ENCODE measurements at regions not wholly inside any gene's neighbourhood (a gene's known extent, or its start where the extent isn't known, plus 50 kb on each side); places are given as distances from the start of the nearest gene placed in this dataset.
"Not testable (repeated sequence)": the region's sequence is repeated elsewhere in the genome, so short reads cannot be mapped to it uniquely, and the experiment has no call there.

DNA sequence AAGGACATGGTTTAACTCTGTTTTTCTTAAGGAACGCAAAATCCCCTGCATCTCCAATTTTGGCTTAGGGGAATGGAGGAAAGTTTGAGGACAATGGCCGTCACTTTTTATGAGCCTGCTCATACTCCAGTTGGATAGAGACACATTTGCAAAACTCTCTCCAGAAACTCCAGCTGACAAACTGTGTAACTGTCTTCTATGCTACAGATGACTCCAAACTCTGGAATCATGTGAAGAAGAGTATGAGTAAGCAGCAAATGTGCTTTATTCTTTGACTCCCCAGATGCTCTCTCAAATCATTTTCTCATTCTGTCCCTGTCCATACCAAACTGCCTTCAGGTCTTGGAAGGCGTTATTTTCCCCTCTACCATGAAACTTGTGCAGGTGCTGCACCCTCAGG, 226.5 kb upstream of the GPR149 start:
- DNase-seq: no peak

DNA sequence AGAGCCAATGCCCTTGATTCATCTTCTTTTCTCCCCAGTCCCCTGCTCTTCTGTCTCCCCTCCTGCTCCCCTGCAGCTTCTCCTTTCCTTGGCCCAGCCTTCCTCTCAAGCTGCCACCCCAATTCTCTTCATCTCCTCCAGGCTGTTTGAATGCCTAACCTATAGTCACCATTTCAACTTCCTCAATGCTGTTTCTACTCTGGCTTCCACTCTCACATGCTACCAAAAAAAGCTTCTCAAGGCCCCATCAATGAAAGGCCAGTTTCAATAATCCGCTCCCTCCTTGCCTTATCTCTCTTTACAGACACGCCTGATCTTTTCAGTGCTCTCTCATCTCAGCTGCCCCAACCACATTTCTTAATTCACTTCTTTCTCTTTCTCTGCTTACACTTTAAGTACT, 212.2 kb upstream of the GPR149 start:
- no peak for DNase-seq

DNA sequence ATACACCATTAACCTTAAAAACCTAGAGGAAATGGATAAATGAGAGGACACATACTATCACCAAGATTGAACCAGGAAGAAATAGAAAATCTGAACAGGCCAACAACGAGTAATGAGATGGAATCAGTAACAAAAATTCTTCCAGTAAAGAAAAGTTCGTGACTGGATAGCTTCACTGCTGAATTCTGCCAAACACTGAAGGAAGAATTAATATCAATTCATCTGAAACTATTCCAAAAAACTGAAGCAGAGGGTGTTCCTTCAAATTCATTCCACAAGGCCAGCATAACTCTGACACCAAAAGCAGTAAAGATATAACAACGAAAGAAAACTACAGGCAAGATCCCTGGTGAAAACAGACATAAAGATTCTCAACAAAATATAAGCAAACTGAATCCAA, 195.8 kb upstream of the GPR149 start:
- no peak for DNase-seq

DNA sequence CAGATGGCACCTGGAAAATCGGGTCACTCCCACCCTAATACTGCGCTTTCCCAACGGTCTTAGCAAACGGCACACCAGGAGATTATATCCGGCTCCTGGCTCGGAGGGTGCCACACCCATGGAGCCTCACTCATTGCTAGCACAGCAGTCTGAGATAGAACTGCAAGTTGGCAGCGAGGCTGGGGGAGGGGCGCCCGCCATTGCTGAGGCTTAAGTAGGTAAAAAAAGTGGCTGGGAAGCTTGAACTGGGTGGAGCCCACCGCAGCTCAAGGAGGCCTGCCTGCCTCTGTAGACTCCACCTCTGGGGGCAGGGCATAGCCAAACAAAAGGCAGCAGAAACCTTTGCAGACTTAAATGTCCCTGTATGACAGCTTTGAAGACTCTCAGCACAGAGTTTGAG, 189.6 kb upstream of the GPR149 start:
- not testable (repeated sequence) for DNase-seq

DNA sequence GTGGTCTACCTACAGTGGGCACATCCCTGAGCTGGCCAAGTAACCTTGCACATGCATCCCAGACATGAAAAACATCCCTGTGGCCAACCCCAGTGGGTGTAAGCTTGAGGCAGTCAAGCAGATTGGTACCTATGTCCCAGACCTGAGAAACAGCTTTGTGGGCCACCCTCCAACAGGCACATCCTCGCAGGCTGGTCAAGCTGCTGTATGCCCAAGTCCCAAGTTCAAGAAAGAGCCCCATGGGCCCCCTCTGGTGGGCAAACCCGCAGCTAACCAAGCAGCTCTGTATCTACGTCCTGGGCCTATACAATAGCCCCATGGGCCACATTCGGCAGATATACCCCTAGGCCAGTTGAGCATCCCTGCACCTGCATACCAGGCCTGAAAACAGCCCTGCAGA, 186.3 kb upstream of the GPR149 start:
- DNase-seq: no peak

DNA sequence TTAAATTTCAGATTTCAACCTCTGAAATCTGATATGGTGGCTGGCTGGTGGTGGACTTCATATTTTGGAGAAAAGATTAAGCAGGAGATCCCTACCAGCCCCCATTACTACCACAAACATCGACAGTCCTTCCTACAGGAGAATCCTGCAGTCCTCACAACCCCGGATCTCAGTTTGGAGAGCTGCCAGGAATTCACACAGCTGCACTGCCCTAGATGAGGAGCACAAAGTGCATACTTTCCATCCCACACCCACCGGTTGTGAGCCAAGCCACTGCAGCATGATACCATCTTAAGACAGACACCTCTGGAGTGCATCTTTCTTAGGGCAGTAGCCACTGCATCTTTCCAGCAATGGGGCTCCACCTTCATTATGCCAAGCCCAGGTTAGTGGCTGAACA, 185.5 kb upstream of the GPR149 start:
- DNase-seq: no peak

DNA sequence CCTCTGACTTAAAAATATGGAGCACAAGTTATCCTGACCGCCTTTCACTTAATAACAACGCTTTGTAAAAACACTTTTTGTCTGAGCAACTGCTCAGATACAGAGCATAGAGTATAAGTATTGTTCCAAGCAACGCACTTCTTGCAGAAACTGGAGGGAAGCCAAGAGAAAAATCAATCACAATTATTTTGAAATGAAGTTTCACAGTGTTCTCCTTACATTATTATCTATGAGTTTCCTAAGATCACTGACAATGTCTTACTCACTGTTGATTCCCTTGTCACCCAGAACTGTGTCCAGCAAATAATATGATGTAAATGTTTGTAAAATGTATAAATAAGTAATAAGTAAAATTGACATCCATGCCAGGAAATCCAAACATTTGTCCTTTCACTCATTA, 184.6 kb upstream of the GPR149 start:
- no peak for DNase-seq

DNA sequence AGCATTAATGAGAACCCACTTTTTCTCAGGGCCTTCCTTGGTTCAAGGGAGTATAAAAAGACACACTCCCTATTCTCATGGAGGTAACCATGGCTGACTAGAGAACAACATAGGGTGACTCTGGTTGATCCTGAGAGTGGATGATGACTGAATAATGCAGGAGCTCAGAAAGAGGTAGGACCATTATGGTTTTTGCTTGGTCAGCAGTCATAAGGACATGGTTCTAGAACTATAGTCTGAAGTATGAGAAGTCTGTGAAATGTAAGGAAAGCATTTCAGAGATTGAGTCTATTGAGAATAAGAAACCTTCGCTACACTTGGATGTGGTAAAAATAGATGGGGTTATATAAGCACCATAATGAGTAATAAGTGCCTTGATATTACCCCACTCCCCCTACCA, 184.1 kb upstream of the GPR149 start:
- DNase-seq: no peak

DNA sequence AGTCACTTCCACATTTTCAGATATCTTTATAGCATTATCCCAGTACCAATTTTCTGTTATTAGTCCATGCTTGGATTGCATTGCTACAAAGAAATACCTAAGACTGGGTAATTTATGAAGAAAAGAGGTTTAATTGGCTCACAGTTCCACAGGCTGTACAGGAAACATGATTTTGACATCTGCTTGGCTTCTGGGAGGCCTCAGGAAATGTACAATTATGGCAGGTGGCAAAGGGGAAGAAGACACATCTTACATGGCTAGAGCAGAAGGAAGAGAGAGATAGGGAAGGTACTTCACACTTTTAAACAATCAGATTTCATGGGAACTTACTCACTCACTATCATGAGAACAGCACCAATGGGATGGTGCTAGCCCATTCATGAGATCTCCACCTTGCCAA, 172.3 kb upstream of the GPR149 start:
- DNase-seq: no peak

DNA sequence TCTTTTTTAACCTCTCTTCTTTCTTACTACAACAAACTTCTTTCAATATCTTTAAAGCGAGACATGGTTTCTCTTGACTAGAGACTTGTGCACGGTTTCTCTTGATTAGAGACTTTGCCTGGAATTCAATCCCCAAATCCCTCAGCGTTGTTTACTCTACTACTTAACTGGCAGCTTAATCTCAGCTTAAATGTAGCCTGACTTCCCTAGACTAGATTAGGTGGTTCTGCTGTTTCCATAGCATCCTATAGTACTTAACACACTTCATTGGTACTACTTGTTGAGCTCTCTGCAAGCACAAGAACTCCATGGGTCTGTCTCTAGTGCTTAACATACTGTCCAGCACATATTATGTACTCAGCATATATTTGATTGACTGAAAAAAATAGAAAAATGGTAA, 168.2 kb upstream of the GPR149 start:
- no peak for DNase-seq

DNA sequence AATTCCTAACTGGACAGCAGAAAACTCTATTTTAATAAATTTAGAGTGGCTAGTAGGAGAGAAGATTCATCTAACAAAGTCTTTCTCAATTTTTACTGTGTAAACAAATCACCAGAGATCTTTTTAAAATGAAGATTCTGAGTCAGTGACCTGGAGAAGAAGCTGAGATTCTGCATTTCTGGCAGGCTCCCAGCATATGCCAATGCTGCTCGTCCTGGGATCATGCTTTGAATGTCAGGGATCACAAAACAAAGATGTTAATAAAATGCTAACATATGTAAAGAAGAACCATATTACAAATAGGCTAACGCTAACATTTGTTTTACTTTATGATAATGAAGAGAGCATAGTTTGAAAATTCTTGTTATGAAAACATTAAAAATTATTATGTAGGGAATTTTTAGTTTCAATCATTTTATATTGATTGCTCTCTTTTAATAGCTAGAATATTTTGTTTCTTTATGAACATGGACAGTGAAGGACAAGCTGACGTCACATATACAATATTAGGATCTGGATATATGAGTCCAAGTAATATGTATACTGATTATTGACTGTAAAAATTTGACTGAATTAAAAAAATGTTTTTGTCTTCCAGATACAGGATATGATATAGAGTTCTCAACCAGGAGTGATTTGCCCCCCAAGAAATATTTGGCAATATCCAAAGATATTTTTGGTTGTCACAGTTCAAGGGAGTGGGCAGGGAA, 160.8 kb upstream of the GPR149 start:
- DNase-seq: no peak

DNA sequence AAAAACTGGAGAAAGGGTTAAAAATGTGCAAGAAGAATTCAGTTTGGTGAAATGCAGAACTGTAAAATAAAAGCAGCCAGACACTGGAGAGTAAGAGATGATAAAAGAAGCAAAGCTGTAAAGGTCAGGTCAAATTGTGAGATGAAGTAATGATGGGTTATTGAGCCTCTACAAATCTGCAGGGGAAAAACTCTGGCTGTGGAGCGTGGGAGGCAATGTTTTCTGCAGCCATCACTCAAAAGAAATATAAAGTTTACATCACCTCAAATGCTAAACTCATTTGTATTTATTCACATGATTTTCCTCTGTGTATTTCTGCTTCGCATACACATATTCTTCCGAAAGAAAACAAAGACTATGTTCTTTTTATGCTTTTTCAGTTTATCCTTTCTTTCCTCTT, 158.8 kb upstream of the GPR149 start:
- no peak for DNase-seq

DNA sequence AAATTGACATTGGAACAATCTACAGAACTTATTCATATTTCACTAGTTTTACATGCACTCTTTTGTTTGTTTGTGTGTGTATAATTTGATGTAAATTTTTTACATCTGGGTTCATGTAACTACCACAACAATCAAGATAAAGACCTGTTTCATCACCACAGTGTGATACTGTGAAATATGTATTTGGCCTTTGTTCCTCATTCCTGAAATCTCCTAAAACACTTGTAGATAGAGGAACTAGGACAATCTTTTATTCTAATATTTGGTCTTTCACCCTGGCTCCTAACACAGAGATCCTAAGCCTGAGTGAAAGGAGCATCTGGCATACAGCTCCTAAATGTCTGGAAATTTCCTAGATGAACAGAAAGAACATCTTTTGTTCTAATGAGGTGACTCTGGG, 155.0 kb upstream of the GPR149 start:
- DNase-seq: no peak

DNA sequence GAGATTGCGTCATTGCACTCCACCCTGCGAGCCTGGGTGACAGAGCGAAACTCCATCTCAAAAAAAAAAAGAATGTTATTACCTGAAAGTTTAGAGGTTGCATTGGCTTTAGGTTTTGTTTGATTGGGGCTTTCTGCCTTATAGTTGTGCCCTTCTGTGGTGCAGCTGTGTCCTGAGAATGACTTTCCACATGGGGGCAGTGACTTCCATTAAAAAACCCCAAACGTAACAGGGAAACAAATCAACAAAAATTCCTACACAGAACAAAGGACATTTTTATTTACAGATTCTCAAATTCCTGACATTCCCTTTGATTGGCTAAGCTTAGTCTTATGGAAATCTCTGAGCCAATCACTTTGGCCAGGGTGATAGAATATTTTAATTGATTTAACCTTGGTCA, 154.1 kb upstream of the GPR149 start:
- DNase-seq: no peak

DNA sequence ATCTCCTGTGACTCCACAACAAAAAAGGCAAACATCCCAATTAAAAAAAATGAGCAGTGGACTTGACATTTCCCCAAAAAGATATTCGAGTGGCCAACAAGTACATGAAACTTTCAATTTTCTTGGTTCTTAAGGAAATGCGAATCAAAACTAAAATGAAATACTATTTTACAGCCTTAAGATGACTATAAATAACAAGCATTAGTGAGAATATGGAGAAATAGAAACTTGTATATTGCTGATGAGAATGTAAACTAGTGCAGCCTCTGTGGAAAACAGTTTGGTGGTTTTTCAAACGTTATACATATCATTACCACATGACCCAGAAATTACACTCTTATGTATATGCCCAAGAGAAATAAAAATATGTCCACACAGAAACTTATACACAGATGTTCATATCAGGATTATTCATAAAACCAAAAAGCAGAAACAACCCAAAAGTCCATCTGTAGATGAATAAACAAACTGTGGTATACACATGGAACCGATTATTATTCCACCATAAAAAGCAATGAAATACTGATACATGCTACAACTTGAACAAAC, 153.2 kb upstream of the GPR149 start:
- DNase-seq: no peak

DNA sequence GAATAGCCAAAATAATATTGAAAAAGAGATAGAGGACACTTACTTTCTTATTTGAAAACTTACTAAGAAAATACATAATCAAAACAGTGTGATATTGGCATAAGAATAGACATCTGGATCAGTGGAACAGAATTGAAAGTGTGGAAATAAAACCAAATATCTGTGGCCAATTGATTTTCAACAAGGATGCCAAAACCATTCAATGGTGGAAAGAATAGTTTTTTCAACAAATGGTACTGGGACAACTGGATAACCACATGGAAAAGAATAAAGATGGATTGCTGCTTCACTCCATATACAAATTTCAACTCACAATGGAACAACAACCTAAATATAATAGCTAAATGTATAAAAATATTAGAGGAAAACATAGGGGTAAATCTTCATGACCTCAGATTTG, 152.5 kb upstream of the GPR149 start:
- DNase-seq: no peak

DNA sequence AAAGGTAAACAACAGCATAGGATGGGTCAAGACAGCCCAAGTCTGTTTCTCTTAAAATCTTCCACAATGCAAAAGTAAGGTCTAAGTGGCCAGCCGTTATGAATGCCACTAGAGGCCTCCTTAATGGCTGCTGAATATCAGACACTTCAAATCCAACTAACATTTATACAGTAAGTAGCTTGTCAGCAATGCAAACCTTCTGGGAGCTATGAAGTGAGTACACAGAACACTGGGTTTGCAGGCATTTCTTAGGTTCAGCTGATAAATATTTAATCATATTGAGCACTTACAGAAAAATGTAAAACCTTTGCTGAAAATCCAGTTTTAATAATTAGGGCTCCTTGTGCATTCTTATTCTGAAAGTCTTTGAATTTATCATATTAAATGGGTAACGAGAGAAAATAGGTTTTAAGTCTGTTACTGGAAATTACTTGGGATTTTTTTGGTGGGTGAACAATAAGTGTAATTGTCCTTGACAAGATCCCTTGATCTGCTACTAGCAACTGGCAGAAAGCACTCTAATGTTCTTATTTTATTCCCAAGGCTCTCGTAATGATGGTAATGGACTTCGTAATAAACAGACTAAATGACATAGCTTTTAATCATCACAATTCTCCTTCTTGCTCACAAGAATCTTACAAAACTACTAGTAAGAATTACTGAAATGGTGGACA, 141.7 kb upstream of the GPR149 start:
- no peak for DNase-seq

DNA sequence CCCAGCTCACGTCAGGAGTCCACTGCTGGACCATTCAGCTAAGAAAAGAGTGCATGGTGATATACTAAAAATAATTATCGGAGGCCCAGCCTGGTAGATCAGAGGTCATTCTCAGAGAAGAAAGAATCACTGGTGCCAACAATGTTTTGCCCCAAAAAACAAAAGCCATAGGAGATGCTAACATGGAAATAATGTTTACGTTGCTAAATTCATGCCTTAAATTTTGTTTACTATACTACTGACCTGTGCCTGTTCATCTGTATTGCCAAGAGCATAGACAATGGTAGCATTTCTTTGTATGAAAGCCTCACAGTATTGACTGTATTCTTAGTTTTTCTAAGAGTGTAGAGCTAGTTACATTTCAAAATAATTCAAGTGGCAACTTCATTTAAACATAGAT, 138.1 kb upstream of the GPR149 start:
- DNase-seq: no peak

DNA sequence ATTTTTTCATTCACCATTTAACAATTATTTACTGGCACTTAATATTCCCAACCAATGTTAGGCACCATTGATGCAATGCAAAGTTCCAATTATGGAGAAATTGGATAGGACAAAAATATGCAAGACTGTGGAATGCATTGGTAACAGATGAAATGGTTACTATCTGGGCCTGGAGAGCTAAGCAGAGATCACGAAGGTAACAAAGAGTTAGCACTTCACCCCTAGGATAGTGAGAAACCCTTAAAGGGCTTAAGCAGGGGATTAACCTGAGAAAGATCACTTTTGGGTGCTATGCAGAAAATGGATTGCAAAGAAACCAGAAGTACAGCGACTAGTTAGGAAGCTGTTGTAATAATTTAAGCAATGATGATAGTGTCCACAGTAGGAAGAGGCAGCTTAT, 129.6 kb upstream of the GPR149 start:
- no peak for DNase-seq

DNA sequence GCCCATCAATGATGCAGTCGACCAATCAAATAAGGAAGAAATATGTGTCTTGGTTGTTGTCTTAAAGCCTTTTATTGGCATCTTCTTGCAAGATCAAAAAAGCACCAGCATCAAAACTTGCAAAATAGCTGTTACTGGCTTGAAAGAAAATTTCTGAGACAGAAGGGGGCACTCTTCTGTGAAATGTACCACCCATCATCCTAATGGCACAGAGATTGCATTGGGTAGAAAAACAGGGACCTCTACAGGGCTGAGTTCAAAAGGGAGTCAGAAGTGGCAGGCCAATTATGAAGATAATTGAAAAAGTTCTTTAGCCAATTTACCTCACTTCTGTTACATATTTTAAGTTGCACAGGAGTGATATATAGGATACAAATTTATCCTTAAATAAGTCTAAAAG, 122.3 kb upstream of the GPR149 start:
- no peak for DNase-seq

DNA sequence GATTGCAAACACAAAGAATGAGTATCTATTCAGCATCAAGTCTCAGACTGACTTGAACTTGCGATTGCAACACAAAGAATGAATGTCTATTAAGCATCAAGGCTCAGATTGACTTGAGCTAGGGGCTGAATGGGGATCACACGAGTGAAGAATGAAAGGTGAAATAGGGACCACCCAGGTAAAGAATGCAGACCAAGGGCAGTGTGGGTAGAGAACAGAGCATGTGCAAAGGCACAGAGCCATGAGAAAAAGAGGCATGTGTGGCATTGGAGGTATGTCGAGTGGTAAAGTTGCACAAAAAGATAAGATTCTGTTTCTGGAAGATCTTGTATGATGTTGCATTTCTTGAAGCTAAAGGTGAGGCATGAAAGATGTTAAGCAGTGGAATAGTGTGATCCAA, 119.4 kb upstream of the GPR149 start:
- DNase-seq: no peak

DNA sequence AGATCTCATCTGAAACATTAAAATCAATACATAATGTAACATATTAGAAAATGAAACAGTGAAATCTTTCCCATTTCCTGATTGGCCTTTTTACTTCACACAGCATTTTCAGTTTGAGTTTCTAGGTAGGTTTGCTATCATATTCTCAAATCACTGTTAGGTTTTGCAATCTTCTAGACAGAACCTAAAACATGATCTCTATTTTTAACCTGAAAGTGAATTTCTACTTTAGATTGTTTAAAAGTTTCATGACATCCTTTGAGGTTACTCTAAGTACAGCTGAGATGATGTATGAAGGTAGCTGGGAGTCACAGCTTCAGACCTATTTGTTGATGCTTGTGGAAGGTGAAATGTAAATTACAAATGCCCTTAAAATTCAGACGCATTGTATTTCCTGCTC, 118.4 kb upstream of the GPR149 start:
- DNase-seq: no peak

DNA sequence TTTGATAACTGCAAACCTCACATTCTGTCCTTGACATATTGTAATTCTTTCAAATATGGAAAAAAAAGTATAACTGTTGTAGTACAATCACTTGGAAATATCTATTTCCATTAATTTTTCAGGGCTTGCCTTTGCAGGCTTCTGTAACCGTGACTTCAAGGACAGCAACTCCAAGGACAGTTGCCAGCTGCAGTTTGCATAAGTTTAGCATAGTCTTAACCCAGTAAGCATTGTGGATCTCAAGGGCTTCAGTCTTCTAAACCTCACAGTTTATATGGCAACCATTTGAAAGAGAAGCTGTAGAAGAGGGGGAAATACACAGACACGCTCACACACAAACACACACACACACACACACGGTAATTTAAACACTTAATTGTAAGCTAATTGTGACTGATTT, 112.8 kb upstream of the GPR149 start:
- no peak for DNase-seq

DNA sequence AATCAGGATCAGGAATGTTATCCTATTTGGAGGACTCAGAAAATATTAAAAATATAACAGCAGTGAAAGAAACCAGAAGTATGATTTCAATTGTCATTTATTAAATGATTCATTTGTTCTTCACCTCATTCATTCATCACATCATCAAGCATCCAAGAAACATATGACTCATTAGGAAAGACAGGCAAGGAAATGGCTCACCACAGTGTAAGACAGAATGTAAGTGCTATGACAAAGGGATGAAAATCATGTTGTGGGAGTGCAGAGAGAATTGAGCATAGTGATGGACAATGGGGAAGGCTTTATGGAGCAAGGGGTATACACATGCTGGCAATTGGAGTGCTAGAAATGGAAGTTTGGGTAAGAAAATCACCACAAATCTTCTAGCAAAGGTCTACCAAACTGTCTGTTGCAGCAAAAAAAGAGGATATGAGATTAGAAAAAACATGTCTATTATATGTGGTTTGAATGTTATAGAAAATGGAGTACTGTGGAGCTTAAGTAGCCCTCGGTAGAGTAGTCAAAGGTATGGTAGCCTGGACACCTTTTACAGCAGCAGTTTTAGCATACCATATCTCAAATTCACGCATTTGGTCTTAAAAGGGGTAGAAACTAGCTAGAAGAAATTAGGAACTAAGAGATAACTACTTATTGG, 111.1 kb upstream of the GPR149 start:
- DNase-seq: no peak

Measured in CD4-positive, alpha-beta T cell treated with Interleukin-17A for 1 hour (primary cell).